ENCODE measurements at regions not wholly inside any gene's neighbourhood (a gene's known extent, or its start where the extent isn't known, plus 50 kb on each side); places are given as distances from the start of the nearest gene placed in this dataset.

DNA sequence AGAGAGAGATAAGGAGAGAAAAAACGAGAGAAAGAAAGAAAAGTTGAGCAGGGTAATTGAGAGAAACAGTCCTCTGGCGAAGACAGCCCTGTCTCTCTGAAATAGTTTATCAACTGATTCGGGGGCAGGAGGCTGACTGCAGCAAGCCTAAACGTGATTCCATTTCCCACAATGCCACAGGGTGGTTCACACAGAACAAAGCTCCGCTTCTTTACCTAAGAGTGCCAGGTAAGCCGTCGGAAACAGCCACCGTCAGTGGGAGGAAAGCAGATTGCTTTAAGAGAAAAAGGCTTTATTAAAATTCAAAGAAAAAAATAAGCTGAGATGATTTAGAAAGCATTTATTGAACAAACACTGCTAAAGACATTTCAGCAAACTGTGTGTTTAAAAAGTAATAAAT is 271.4 kb upstream of the POU3F3 start:
- no peaks in the 10 kb centered on the region for H3K4me1 ChIP-seq (ENCODE audit: control insufficient read depth, insufficient read depth, low read length)
- POLR2A ChIA-PET: no interaction called here
- H3K4me3 ChIP-seq (ENCODE audit: low read depth, low read length): no peak overlapping the region
- no peak for TF ChIP-seq ZNF155 (tag by site-specific recombination; IDR thresholded peaks at IDR 0.05)
- TF ChIP-seq, protein P1, sequence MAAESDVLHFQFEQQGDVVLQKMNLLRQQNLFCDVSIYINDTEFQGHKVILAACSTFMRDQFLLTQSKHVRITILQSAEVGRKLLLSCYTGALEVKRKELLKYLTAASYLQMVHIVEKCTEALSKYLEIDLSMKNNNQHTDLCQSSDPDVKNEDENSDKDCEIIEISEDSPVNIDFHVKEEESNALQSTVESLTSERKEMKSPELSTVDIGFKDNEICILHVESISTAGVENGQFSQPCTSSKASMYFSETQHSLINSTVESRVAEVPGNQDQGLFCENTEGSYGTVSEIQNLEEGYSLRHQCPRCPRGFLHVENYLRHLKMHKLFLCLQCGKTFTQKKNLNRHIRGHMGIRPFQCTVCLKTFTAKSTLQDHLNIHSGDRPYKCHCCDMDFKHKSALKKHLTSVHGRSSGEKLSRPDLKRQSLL (tag by site-specific recombination; IDR thresholded peaks at IDR 0.05): no peak
- no peak for TF ChIP-seq ZNF610 (tag by site-specific recombination; IDR thresholded peaks at IDR 0.05; ENCODE audit: borderline replicate concordance)
- TF ChIP-seq, protein P2, sequence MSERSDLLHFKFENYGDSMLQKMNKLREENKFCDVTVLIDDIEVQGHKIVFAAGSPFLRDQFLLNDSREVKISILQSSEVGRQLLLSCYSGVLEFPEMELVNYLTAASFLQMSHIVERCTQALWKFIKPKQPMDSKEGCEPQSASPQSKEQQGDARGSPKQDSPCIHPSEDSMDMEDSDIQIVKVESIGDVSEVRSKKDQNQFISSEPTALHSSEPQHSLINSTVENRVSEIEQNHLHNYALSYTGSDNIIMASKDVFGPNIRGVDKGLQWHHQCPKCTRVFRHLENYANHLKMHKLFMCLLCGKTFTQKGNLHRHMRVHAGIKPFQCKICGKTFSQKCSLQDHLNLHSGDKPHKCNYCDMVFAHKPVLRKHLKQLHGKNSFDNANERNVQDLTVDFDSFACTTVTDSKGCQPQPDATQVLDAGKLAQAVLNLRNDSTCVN (tag by site-specific recombination; optimal IDR thresholded peaks at IDR 0.05): no peak
- no peak for TF ChIP-seq ZNF335 (tag by site-specific recombination; conservative IDR thresholded peaks at IDR 0.05)
- no peak for TF ChIP-seq ZNF184 (tag by site-specific recombination; IDR thresholded peaks at IDR 0.05)
- TF ChIP-seq ZNF600 (tag by site-specific recombination; IDR thresholded peaks at IDR 0.05): no peak
- no peak for TF ChIP-seq ZNF174 (tag by site-specific recombination; IDR thresholded peaks at IDR 0.05)
- no peak for TF ChIP-seq ZNF560 (tag by site-specific recombination; IDR thresholded peaks at IDR 0.05; ENCODE audit: borderline replicate concordance)
- TF ChIP-seq, protein P3, sequence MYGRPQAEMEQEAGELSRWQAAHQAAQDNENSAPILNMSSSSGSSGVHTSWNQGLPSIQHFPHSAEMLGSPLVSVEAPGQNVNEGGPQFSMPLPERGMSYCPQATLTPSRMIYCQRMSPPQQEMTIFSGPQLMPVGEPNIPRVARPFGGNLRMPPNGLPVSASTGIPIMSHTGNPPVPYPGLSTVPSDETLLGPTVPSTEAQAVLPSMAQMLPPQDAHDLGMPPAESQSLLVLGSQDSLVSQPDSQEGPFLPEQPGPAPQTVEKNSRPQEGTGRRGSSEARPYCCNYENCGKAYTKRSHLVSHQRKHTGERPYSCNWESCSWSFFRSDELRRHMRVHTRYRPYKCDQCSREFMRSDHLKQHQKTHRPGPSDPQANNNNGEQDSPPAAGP (tag by site-specific recombination; IDR thresholded peaks at IDR 0.05): no peak
- TF ChIP-seq, protein P4, sequence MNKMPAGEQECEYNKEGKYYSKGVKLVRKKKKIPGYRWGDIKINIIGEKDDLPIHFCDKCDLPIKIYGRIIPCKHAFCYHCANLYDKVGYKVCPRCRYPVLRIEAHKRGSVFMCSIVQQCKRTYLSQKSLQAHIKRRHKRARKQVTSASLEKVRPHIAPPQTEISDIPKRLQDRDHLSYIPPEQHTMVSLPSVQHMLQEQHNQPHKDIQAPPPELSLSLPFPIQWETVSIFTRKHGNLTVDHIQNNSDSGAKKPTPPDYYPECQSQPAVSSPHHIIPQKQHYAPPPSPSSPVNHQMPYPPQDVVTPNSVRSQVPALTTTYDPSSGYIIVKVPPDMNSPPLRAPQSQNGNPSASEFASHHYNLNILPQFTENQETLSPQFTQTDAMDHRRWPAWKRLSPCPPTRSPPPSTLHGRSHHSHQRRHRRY (tag by site-specific recombination; IDR thresholded peaks at IDR 0.05): no peak
- TF ChIP-seq ZNF404 (tag by site-specific recombination; IDR thresholded peaks at IDR 0.05): no peak
- TF ChIP-seq, protein P5, sequence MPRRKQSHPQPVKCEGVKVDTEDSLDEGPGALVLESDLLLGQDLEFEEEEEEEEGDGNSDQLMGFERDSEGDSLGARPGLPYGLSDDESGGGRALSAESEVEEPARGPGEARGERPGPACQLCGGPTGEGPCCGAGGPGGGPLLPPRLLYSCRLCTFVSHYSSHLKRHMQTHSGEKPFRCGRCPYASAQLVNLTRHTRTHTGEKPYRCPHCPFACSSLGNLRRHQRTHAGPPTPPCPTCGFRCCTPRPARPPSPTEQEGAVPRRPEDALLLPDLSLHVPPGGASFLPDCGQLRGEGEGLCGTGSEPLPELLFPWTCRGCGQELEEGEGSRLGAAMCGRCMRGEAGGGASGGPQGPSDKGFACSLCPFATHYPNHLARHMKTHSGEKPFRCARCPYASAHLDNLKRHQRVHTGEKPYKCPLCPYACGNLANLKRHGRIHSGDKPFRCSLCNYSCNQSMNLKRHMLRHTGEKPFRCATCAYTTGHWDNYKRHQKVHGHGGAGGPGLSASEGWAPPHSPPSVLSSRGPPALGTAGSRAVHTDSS (tag by site-specific recombination; IDR thresholded peaks at IDR 0.05): no peak
- TF ChIP-seq EGR2 (tag by site-specific recombination; IDR thresholded peaks at IDR 0.05; ENCODE audit: low read depth): no peak
- TF ChIP-seq, protein P6, sequence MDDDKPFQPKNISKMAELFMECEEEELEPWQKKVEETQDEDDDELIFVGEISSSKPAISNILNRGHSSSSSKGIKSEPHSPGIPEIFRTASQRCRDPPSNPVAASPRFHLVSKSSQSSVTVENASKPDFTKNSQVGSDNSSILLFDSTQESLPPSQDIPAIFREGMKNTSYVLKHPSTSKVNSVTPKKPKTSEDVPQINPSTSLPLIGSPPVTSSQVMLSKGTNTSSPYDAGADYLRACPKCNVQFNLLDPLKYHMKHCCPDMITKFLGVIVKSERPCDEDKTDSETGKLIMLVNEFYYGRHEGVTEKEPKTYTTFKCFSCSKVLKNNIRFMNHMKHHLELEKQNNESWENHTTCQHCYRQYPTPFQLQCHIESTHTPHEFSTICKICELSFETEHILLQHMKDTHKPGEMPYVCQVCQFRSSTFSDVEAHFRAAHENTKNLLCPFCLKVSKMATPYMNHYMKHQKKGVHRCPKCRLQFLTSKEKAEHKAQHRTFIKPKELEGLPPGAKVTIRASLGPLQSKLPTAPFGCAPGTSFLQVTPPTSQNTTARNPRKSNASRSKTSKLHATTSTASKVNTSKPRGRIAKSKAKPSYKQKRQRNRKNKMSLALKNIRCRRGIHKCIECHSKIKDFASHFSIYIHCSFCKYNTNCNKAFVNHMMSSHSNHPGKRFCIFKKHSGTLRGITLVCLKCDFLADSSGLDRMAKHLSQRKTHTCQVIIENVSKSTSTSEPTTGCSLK (tag by site-specific recombination; IDR thresholded peaks at IDR 0.05): no peak
- TF ChIP-seq PRDM1 (tag by site-specific recombination; IDR thresholded peaks at IDR 0.05): no peak
- no peak for TF ChIP-seq ZNF624 (tag by site-specific recombination; IDR thresholded peaks at IDR 0.05)
- no peak for TF ChIP-seq ZNF670 (tag by site-specific recombination; IDR thresholded peaks at IDR 0.05; ENCODE audit: low read depth)
- no peaks in the 10 kb centered on the region for H3K9me3 ChIP-seq (ENCODE audit: control insufficient read depth, insufficient read depth, low read depth, low read length)
- H3K27ac ChIP-seq (ENCODE audit: extremely low read depth, low read depth, low read length): no peak overlapping the region
- CTCF ChIA-PET: interaction anchor here (0.7 kb wide), 1 partner anchor 64 kb away, joined by 3 read pairs; no protein-coding TSS in a partner anchor
- no peaks in the 10 kb centered on the region for H3K36me3 ChIP-seq (ENCODE audit: control insufficient read depth in 2 of 2, insufficient read depth in 1 of 2, low read length in 2 of 2)
